ENCODE measurements at regions not wholly inside any gene's neighbourhood (a gene's known extent, or its start where the extent isn't known, plus 50 kb on each side); places are given as distances from the start of the nearest gene placed in this dataset.
A peak's percentile ranks its signal among the peaks of the same experiment; 100 is the strongest.

DNA sequence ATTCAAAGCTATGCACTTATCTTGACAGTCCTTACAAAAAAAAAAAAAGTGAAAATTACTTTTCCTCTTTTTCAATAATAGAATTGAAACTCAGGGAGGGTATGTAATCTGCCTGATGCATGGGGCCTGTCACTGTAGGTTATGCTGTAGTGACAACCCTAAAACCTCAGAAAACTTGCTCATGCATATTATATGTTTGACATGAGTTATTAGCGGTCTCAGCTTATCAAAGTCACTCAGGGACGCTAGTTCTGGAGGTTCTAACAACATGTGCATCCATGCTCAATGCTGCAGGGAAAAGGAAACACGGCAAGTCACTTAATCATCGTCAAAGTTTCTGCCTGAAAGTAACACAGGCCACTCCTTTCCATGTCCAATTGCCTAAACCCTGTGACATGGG is 78.4 kb upstream of the TMEM252 start:
- Histone ChIP-seq H3K4me2 (ENCODE audit: insufficient read depth, low read length) (no peak overlapping the region), H3K9me1 (replicated peaks; ENCODE audit: control insufficient read depth, extremely low read depth, insufficient read depth, low read length) (no peaks in the 10 kb centered on the region), H3K9ac (replicated peaks; ENCODE audit: extremely low read depth, insufficient read depth, low read length) (no peak overlapping the region), H3K79me2 (ENCODE audit: control insufficient read depth, insufficient read depth, low read length) (no peaks in the 10 kb centered on the region), H3K27me3 (ENCODE audit: control insufficient read depth in 2 of 2, insufficient read depth in 2 of 2, low read length in 2 of 2) (no peaks in the 10 kb centered on the region), H3K4me1 (ENCODE audit: control insufficient read depth, extremely low read depth, insufficient read depth, low read length) (no peaks in the 10 kb centered on the region), H3K36me3 (ENCODE audit: control insufficient read depth in 2 of 2, extremely low read depth in 1 of 2, insufficient read depth in 2 of 2, low read length in 2 of 2) (no peaks in the 10 kb centered on the region), H3K4me3 (replicated peaks in 1 of 3; ENCODE audit: insufficient read depth in 1 of 3, low read depth in 1 of 3, low read length in 3 of 3) (no peak overlapping the region), H2AFZ (ENCODE audit: low read depth, low read length) (no peak overlapping the region), H4K20me1 (replicated peaks; ENCODE audit: control insufficient read depth, extremely low read depth, insufficient read depth, low read length) (no peaks in the 10 kb centered on the region), H3K27ac (ENCODE audit: insufficient read depth, low read depth, low read length) (no peak overlapping the region), H3K9me3 (replicated peaks; ENCODE audit: control insufficient read depth, insufficient read depth, low read length) (no peaks in the 10 kb centered on the region)
- ChIA-PET CTCF (no interaction called here), POLR2A (no interaction called here)
- BruUV-seq (replicated peaks): no TSS peak
- intact Hi-C loops (cut with micrococcal nuclease) (no loop called here), dilution Hi-C loops (cut with MboI; ENCODE audit: extremely low pct_ligation_motif_present, low sequenced_read_pairs) (no loop called here)
- TF ChIP-seq JUN (IDR thresholded peaks at IDR 0.05; ENCODE audit: borderline replicate concordance, insufficient read depth, insufficient read length, low read depth) (no peak), EZH2 (IDR thresholded peaks at IDR 0.05; ENCODE audit: borderline replicate concordance, low read depth, low read length, severe bottlenecking) (no peak), POLR2AphosphoS5 (IDR thresholded peaks at IDR 0.05; ENCODE audit: insufficient read depth, low read depth, low read length) (no peak), GATA2 (IDR thresholded peaks at IDR 0.05; ENCODE audit: insufficient read depth, insufficient read length, low read depth, low read length) (no peak)
- TF ChIP-seq, protein P1, sequence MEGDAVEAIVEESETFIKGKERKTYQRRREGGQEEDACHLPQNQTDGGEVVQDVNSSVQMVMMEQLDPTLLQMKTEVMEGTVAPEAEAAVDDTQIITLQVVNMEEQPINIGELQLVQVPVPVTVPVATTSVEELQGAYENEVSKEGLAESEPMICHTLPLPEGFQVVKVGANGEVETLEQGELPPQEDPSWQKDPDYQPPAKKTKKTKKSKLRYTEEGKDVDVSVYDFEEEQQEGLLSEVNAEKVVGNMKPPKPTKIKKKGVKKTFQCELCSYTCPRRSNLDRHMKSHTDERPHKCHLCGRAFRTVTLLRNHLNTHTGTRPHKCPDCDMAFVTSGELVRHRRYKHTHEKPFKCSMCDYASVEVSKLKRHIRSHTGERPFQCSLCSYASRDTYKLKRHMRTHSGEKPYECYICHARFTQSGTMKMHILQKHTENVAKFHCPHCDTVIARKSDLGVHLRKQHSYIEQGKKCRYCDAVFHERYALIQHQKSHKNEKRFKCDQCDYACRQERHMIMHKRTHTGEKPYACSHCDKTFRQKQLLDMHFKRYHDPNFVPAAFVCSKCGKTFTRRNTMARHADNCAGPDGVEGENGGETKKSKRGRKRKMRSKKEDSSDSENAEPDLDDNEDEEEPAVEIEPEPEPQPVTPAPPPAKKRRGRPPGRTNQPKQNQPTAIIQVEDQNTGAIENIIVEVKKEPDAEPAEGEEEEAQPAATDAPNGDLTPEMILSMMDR (IDR thresholded peaks at IDR 0.05; ENCODE audit: extremely low read depth in 1 of 2, insufficient read depth in 1 of 2, low read depth in 1 of 2, low read length in 2 of 2): no peak
- TF ChIP-seq, protein P2, sequence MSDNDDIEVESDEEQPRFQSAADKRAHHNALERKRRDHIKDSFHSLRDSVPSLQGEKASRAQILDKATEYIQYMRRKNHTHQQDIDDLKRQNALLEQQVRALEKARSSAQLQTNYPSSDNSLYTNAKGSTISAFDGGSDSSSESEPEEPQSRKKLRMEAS (IDR thresholded peaks at IDR 0.05; ENCODE audit: insufficient read depth, insufficient read length): no peak
- FAIRE-seq (no peak), DNase-seq (ENCODE audit: low read depth, low spot score) (no peak)

DNA sequence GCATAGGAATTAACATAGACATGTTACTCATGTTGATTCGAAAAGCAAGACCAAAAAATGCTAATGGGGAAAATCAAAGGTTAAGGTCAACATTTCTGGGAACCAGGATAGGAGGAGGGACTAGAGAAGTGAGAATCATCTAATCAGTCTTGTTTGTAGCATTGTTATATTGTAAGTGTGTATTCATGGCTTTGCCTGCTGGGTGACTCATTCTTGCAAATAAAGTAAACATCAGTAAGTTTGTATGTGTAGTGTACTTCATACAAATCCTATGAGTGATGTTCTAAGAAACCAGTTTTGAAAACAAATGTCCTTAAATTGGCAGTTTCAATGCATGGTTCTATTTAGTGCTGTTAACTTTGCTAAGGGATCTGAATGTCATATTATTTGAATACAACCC is 79.0 kb upstream of the TMEM252 start:
- Histone ChIP-seq H3K4me2 (ENCODE audit: insufficient read depth, low read length) (no peak overlapping the region), H4K20me1 (replicated peaks; ENCODE audit: control insufficient read depth, extremely low read depth, insufficient read depth, low read length) (no peaks in the 10 kb centered on the region), H3K4me3 (replicated peaks in 1 of 3; ENCODE audit: insufficient read depth in 1 of 3, low read depth in 1 of 3, low read length in 3 of 3) (no peak overlapping the region), H3K27me3 (ENCODE audit: control insufficient read depth in 2 of 2, insufficient read depth in 2 of 2, low read length in 2 of 2) (no peaks in the 10 kb centered on the region), H3K79me2 (ENCODE audit: control insufficient read depth, insufficient read depth, low read length) (no peaks in the 10 kb centered on the region), H3K9ac (replicated peaks; ENCODE audit: extremely low read depth, insufficient read depth, low read length) (no peak overlapping the region), H3K36me3 (ENCODE audit: control insufficient read depth in 2 of 2, extremely low read depth in 1 of 2, insufficient read depth in 2 of 2, low read length in 2 of 2) (no peaks in the 10 kb centered on the region), H3K4me1 (ENCODE audit: control insufficient read depth, extremely low read depth, insufficient read depth, low read length) (no peaks in the 10 kb centered on the region), H3K9me1 (replicated peaks; ENCODE audit: control insufficient read depth, extremely low read depth, insufficient read depth, low read length) (no peaks in the 10 kb centered on the region), H3K27ac (ENCODE audit: insufficient read depth, low read depth, low read length) (no peak overlapping the region), H2AFZ (ENCODE audit: low read depth, low read length) (no peak overlapping the region), H3K9me3 (replicated peaks; ENCODE audit: control insufficient read depth, insufficient read depth, low read length) (no peaks in the 10 kb centered on the region)
- no peak for DNase-seq (ENCODE audit: low read depth, low spot score)
- TF ChIP-seq JUN (IDR thresholded peaks at IDR 0.05; ENCODE audit: borderline replicate concordance, insufficient read depth, insufficient read length, low read depth) (no peak), POLR2AphosphoS5 (IDR thresholded peaks at IDR 0.05; ENCODE audit: insufficient read depth, low read depth, low read length) (no peak), GATA2 (IDR thresholded peaks at IDR 0.05; ENCODE audit: insufficient read depth, insufficient read length, low read depth, low read length) (no peak), MYC (IDR thresholded peaks at IDR 0.05; ENCODE audit: low read depth, low read length) (no peak), FOS (IDR thresholded peaks at IDR 0.05; ENCODE audit: borderline replicate concordance, insufficient read depth, low read length) (peak; percentile 16)
- TF ChIP-seq, protein P1 (IDR thresholded peaks at IDR 0.05; ENCODE audit: extremely low read depth in 1 of 2, insufficient read depth in 1 of 2, low read depth in 1 of 2, low read length in 2 of 2): no peak
- ChIA-PET CTCF (no interaction called here), POLR2A (no interaction called here)
- BruUV-seq (replicated peaks): no TSS peak
- intact Hi-C loops (cut with micrococcal nuclease) (no loop called here), dilution Hi-C loops (cut with MboI; ENCODE audit: extremely low pct_ligation_motif_present, low sequenced_read_pairs) (no loop called here)
- FAIRE-seq: no peak

All from endothelial cell of umbilical vein (primary cell).